ENCODE measurements at regions not wholly inside any gene's neighbourhood (a gene's known extent, or its start where the extent isn't known, plus 50 kb on each side); places are given as distances from the start of the nearest gene placed in this dataset.

DNA sequence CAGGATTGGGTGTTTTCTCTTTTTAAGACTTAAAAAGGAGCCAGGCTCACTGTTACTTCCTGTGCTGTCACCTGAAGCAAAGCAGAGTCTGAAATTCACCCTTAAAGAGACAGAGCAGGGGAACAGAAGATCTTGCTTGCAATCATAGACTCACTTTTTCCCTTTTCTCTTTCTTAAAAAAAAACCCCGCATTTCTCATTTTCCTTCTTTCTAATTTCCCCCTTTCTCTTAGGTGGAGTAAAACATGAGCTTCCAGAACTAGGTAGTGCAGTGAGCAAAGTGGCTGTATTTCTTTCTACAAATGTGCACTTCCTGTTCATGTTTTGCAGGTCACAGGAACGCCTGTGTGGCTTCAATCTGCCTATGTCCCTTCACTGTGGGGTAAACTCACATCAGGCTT, 381.2 kb downstream of the LPIN1 start:
- ChIA-PET POLR2A (no interaction called here), CTCF (no interaction called here)
- no TSS peak for BruUV-seq (replicated peaks)
- Histone ChIP-seq H3K4me2 (ENCODE audit: insufficient read depth, low read length) (no peak overlapping the region), H3K9me1 (replicated peaks; ENCODE audit: control insufficient read depth, extremely low read depth, insufficient read depth, low read length) (no peaks in the 10 kb centered on the region), H3K36me3 (ENCODE audit: control insufficient read depth in 2 of 2, extremely low read depth in 1 of 2, insufficient read depth in 2 of 2, low read length in 2 of 2) (no peaks in the 10 kb centered on the region), H3K9ac (replicated peaks; ENCODE audit: extremely low read depth, insufficient read depth, low read length) (no peak overlapping the region), H2AFZ (ENCODE audit: low read depth, low read length) (no peak overlapping the region), H3K4me3 (replicated peaks in 1 of 3; ENCODE audit: insufficient read depth in 1 of 3, low read depth in 1 of 3, low read length in 3 of 3) (no peak overlapping the region), H3K27ac (ENCODE audit: insufficient read depth, low read depth, low read length) (no peak overlapping the region), H3K9me3 (replicated peaks; ENCODE audit: control insufficient read depth, insufficient read depth, low read length) (no peaks in the 10 kb centered on the region), H4K20me1 (replicated peaks; ENCODE audit: control insufficient read depth, extremely low read depth, insufficient read depth, low read length) (no peaks in the 10 kb centered on the region), H3K4me1 (ENCODE audit: control insufficient read depth, extremely low read depth, insufficient read depth, low read length) (no peaks in the 10 kb centered on the region), H3K27me3 (ENCODE audit: control insufficient read depth in 2 of 2, insufficient read depth in 2 of 2, low read length in 2 of 2) (no peaks in the 10 kb centered on the region), H3K79me2 (ENCODE audit: control insufficient read depth, insufficient read depth, low read length) (no peaks in the 10 kb centered on the region)
- DNase-seq (ENCODE audit: low read depth, low spot score) (no peak), FAIRE-seq (no peak)
- dilution Hi-C loops (cut with MboI; ENCODE audit: extremely low pct_ligation_motif_present, low sequenced_read_pairs): no loop called here
- intact Hi-C loops (cut with micrococcal nuclease): no loop called here
- TF ChIP-seq, protein P1, sequence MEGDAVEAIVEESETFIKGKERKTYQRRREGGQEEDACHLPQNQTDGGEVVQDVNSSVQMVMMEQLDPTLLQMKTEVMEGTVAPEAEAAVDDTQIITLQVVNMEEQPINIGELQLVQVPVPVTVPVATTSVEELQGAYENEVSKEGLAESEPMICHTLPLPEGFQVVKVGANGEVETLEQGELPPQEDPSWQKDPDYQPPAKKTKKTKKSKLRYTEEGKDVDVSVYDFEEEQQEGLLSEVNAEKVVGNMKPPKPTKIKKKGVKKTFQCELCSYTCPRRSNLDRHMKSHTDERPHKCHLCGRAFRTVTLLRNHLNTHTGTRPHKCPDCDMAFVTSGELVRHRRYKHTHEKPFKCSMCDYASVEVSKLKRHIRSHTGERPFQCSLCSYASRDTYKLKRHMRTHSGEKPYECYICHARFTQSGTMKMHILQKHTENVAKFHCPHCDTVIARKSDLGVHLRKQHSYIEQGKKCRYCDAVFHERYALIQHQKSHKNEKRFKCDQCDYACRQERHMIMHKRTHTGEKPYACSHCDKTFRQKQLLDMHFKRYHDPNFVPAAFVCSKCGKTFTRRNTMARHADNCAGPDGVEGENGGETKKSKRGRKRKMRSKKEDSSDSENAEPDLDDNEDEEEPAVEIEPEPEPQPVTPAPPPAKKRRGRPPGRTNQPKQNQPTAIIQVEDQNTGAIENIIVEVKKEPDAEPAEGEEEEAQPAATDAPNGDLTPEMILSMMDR (IDR thresholded peaks at IDR 0.05; ENCODE audit: extremely low read depth in 1 of 2, insufficient read depth in 1 of 2, low read depth in 1 of 2, low read length in 2 of 2): no peak
- no peak for TF ChIP-seq POLR2A (IDR thresholded peaks at IDR 0.05; ENCODE audit: low read depth, low read length)
- no peak for TF ChIP-seq JUN (IDR thresholded peaks at IDR 0.05; ENCODE audit: borderline replicate concordance, insufficient read depth, insufficient read length, low read depth)
- no peak for TF ChIP-seq EZH2 (IDR thresholded peaks at IDR 0.05; ENCODE audit: borderline replicate concordance, low read depth, low read length, severe bottlenecking)
- TF ChIP-seq POLR2AphosphoS5 (IDR thresholded peaks at IDR 0.05; ENCODE audit: insufficient read depth, low read depth, low read length): no peak
- TF ChIP-seq MYC (IDR thresholded peaks at IDR 0.05; ENCODE audit: low read depth, low read length): no peak
- TF ChIP-seq GATA2 (IDR thresholded peaks at IDR 0.05; ENCODE audit: insufficient read depth, insufficient read length, low read depth, low read length): no peak
- TF ChIP-seq, protein P2, sequence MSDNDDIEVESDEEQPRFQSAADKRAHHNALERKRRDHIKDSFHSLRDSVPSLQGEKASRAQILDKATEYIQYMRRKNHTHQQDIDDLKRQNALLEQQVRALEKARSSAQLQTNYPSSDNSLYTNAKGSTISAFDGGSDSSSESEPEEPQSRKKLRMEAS (IDR thresholded peaks at IDR 0.05; ENCODE audit: insufficient read depth, insufficient read length): no peak
- TF ChIP-seq FOS (IDR thresholded peaks at IDR 0.05; ENCODE audit: borderline replicate concordance, insufficient read depth, low read length): no peak

Measured in endothelial cell of umbilical vein (primary cell).